Inferior parietal cortex (tissue), 1 donor: ENCODE measurements at regions not wholly inside any gene's neighbourhood (a gene's known extent, or its start where the extent isn't known, plus 50 kb on each side); places are given as distances from the start of the nearest gene placed in this dataset.
"Not testable (repeated sequence)": the region's sequence is repeated elsewhere in the genome, so short reads cannot be mapped to it uniquely, and the experiment has no call there.

Experiments
- DNase-seq: peaks from one replicate; pipeline ENCODE4 v3.0.0-alpha.2; 2016; ENCODE audit errors: extremely low spot score

DNA sequence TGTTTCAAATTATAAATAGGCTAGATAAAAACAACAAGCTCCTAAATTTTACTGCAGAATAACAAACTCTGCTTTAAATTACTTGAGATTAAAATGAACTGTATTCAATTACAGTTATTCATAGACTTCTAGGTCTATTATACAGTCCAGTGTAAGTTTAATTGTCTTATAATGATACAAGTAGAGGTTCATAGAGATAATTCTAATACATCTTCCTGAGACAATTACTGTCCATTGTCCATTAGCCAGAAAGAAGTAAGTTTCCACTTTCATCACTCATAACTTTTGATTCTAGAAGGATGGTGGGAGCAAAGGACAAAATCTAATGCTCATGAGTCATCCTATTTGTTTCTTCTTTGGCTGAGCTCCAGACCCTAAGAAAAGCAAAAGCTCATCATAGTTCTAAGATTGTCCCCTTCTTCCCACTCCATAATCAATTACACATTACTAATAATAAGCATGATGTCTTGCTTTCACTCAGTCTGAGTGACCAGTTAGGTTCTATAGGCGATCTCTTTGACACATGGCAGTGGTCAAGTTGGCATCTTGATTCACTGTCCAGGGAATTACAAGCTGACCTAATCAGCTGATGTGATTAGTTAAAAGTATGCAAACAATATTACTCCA is 502.5 kb upstream of the IZUMO3 start:
- DNase-seq, result no peak

DNA sequence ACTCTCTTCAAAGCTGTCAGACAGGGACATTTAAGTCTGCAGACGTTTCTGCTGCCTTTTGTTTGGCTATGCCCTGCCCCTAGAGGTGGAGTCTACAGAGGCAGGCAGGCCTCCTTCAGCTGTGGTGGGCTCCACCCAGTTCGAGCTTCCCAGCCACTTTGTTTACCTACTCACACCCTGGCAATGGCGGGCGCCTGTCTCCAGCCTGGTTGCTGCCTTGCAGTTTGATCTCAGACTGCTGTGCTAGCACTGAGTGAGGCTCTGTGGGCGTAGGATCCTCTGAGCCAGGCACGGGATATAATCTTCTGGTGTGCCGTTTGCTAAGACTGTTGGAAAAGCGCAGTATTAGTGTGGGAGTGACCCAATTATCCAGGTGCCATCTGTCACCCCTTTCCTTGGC is 499.8 kb upstream of the IZUMO3 start:
- DNase-seq, result not testable (repeated sequence)

DNA sequence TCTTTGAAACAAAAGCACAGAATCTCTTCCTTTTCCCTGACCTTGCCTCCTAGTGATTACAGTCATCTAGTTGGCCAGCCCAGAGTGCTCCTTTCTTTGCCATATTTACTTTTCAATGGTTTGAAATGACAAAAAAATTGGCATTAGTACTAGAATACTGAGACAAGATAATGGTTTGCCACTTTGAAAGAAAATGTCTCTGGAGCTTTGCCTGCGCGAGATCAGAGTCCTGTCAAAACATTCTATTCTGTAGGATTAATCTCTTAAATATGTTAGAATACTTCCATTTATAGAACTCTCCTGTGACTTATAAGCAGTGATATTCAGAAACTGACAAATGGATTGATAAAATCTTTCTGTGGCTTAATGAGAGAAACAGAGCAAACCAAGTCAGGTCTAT is 484.0 kb upstream of the IZUMO3 start:
- DNase-seq, result no peak

DNA sequence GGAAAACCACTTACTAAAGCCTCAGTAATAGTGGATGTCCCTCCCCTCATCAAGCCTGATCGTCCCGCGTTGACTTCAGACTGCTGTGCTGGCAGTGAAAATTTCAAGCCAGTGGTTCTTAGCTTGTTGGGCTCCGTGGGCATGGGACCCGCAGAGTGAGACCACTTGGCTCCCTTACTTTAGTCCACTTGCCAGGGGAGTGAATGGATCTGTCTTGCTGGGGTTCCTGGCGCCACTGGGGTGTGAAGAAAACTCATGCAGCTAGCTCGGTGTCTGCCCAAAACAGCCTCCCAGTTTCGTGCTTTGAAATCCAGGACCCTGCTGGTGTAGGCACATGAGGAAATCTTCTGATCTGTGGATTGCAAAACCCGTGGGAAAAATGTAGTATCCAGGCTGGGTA is 480.0 kb upstream of the IZUMO3 start:
- no peak for DNase-seq

DNA sequence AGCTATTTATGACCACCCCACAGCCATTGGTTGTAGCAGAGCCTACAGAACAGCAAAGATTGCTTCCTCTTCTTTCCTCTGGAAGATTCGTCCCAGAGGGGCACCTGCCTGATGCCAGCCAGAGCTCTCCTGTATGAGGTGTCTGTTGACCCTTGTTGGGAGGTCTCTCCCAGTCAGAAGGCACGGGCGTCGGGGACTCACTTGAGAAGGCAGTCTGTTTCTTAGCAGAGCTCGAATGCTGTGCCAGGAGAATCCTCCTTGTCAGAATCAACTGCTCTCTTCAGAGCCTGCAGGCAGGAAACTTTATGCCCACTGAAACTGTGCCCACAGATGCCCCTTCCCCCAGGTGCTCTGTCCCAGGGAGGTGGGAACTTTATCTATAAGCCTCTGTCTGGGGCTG is 479.5 kb upstream of the IZUMO3 start:
- DNase-seq, result no peak

DNA sequence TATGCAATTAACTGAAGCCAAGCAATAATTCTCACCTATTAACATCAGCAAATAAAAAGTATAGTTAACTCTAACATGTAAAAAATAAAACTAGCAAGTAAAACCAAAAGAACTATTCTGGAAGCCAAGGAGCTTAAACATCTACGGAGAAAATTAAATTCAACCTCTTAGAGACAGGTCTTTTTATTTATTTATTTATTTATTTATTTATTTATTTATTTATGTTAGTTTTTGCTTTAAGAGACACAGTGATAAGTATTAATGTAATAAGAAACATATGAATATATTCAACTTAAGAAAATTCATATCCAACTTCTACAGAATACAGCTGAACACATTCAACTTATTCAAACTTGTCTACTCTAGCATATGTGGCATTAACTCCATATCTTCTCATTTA is 472.1 kb upstream of the IZUMO3 start:
- no peak for DNase-seq

DNA sequence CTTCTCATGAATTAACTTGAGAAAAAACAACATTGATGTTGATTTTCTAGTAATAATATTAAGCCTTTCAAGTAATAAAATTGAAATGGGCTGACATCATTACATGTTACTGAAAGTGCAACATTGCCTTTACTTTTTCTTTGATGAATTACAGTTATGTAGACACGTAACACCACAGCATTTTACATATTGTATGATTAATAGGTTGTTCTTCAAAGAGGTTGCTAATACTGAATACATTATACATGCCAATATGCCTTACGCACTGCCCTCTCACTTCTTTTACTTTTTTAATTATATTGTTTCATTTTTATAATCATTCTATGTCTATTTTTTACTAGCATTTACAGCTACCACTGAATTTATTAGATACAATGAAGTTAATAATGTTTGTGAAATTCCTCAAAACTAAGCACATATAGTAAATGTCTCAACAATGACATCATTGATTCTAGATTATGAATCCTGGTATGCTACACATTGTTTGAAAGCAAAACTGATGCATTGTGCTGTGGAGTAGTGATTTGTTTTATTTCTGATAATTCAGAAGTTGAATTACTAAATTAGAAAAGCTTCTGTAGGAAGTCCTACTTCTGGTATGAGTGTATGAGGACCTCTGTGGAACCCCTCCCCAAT is 464.4 kb upstream of the IZUMO3 start:
- DNase-seq, result no peak

DNA sequence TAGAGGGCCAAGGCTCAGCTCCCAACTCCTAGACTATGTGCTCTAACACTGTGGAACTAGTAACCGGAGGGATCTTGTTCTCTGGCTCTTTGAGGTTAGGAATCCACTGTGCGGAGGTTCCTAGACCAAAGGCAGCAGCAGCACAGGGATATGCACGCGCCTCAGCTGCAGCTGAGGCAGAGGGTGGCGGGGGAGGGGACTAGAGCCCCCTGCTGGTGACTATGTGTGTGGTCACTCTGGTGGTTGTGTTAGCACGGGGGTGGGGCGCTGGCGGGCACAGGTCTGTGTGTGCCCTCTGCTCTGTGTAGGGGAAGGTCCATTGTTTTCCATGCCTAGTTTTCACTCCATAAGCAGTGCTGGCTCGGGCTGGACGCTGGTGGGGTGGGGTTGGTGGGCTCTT is 458.0 kb upstream of the IZUMO3 start:
- no peak for DNase-seq

DNA sequence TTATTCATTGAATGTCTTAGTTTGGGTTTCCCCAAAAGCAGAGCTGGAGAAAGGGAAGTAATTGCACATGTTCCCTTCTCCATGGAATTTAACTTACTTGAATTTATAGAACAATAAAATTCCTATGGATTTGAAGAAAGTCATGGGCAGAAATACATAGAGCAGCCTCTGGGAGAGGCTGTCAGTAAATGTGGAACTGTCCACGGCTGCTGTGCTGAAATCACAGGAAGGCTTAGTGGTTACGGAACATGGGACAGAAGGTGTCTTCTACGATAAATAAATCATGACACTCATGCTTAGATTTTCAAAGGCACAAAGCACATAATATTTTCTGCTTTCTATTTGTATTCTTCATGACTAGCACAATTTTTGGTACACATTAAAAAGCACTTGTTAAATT is 440.6 kb upstream of the IZUMO3 start:
- no peak for DNase-seq

DNA sequence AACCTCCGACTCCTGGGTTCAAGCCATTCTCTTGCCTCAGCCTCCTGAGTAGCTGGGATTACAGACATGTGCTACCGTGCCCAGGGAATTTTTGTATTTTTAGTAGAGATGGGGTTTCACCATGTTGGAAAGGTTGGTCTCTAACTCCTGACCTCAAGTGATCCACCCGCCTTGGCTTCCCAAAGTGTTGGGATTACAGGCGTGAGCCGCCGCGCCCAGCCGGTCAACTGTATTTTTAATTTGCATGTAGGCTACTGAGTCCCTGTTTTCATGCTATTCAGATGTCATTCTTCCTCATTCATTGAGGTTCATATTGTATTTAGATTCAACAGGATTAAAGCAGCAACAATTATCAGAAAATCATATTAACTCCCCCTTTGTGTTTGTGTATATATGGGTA is 425.1 kb upstream of the IZUMO3 start:
- not testable (repeated sequence) for DNase-seq

DNA sequence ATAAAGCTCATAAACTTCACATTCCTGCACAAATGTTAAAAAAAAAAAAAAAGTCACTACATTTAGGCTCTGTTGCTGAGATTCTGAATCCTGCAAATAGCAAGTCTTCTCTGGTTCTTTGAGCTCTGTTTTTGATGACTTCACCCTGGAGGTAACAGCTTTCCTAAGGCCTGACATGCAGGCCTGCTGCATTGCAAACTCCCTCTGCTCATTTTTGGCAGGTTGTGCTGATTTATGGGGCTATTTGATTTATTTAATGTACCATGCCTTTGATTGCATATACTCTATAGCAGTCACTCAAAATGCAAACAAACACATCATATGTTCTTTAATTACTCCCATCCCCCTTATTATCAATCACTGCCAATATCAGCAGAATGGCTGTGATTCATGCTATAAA is 416.1 kb upstream of the IZUMO3 start:
- DNase-seq, result no peak

DNA sequence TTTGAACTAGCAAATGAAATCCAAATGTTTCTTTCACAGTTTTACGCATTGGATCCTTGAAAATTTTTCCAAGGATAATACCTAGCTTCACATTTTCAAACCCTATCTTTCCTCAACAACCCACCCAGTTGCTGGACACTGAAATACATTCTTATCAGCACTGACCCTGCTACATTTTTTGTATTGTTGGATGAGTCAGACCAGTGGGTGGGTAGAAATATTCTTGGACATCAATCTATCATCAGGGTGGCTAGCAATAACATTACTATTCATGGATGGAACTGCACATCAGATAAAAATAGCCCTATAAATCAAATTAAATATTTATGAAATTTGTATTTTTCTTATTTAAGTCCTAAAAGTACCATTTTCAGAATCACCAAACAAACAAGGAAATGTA is 407.4 kb upstream of the IZUMO3 start:
- no peak for DNase-seq

DNA sequence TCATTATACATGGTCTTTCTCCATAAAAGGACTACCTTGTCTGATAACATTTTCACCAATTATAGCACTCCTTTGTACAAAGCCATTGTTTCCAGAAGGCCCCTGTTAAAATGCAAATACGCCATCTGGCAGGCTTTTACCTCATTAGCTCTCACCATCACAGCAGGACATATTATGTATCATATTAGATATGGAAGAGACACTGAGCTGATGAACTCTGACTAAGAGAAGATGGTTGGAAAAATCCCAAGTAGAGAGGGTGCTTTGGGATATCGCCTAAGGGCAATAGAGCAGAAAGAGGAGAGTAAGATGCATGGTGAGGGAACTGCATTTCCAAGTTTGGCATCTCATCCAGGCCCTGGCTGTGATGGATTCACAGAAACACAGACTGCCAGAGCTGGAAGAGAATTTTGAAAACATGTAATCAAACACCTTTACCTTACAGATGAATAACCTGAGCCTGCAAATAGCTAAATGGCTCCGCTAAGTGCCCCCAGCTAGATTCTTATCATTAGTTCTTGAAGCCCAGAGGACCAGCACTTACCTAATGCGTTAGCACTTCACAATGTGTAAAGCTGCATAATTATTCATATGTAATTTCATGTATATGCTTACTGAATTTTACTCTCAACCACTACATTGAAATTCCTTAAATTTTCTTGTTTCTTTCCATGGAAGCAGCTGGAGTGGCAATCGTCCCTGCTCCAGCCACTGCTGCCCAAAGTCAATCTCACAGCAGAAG is 393.6 kb upstream of the IZUMO3 start:
- no peak for DNase-seq

DNA sequence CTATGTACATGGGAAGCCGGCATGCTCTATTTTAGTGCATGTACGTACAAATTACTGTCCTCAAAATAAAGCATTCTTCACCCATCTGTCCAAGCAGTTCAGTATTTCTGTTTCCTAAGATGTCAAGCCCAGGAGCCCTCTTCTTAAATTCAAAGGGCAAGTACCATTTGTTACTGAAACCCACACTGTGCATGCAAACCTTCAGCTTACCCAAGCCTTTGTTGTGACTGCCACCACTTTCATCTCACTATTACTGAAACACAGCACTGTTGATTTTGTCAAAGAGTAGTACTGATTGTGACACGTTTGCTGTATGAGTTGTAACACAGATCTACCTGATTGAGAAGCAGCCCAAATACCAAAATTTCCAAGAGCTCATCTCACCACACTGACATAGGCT is 390.4 kb upstream of the IZUMO3 start:
- no peak for DNase-seq

DNA sequence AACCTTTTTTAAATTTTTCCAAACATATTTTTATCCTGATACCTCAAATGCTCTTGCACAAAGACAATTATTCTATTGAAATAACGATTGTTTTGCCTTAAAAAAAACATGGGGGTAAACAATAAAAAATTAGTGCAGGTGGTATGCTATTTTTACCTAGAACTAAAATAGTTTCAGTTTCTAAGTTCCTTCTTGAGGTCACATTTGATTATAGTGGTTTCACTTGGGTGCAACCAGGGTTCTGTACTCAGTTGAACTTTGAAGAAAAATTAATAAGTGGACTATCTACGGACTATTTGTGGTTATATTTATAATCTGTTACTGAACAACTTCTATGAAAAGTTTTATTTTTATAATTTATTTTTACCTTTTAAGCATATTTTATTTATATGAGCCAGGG is 387.1 kb upstream of the IZUMO3 start:
- DNase-seq, result no peak

DNA sequence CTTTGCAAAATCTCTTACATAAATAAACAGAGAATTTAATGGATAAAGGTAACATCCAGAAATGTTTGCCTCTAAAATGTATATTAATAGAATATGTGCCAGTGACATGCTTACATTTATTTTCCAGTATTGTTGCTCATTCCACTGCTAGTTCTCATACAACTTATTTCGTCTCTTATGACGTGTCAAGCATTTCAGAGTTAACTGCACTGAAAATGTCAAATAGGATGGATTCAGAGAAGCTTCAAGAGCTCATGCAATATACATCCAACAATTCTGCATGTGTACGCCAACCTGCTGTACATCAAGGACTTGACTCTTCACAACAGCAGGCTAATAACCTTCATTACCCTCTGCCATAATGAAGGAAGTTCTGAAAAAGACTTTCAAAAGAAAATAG is 386.2 kb upstream of the IZUMO3 start:
- no peak for DNase-seq

DNA sequence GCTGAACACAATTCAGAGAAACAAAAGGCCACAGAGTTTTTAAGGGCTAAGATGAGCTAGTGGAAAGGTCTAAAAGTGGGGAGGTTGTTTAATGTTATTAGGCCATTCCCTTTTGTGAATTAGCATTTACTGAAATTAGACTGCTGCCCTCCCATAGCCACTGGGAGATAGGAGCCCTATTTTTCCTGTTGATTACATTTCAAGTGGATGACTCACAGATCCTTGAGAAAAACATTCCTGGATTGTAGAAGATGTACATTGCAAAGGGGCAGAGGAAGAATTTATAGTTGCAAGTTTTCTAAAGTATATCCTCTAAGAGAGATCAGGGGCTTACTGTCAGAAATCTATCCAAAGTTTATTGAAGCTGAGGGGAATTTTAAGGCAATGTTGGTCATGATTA is 367.1 kb upstream of the IZUMO3 start:
- no peak for DNase-seq

DNA sequence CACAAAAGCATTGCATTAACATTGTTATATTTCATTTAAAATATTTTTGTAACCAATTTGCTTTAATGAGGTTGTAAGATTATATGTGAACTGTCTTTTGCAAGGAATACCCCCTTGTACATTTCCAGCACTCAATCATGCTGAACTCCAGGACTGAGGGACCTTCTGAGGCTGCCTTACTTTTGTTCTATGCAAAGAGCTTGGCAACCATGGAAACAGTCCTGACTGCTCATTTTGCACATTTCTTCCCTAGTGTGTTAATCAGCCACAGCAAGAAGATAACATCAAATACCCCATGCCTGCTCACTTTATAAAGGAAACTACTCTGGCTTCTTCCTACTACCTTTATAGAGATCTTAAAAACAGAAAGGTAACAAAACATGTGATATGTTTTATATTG is 355.6 kb upstream of the IZUMO3 start:
- no peak for DNase-seq

DNA sequence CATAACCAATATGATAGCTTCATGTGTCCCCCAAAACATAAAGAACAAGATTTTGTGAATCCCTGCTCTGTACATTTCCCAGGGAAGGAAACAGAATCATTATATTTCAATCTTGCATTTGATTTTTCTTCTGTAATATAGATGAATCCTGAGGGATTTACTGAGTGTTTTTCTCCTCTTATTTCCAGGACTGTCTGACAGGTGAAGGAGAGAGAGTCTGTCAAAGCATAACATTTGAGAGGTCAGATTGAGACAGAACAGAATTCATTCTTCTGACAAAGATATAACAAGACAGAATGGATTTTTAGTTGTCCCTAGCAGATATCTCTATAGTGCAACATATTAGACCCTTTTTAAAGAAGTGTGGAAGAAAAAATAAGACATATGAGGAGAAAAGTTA is 354.5 kb upstream of the IZUMO3 start:
- DNase-seq, result no peak

DNA sequence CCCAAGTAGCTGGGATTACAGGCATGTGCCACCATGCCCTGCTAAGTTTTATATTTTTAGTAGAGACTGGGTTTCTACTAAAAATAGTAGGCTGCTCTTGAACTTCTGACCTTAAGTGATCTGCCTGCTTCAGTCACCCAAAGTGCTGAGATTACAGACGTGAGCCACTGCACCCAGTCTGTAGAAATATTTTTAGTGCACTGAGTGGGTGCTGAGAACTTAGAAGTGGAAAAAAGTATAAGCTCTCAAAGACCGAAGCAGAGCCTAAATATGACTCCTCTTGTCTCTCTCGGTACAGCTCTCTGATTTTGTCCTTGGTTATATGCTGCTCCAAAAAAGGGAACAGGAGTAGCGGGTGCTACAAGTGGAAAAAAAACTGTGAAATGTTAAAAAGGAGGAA is 353.8 kb upstream of the IZUMO3 start:
- no peak for DNase-seq

DNA sequence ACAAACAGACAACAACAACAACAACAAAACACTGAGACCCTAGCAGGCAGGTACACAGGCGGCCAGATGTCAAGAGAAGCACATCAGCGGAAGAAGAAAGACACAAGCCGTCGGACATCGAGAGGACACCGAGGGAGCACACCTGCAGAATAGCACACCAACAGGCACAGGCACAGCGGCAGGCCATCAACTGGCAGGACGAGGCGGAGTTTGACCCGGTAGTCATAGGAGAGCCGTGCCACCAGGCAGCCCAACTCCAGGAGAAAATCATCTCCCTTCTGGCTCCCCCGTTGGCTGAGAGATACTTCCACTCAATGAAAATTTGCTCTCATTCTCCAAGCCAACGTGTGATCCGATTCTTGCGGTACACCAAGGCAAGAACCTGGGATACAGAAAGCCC is 352.1 kb upstream of the IZUMO3 start:
- DNase-seq, result no peak

DNA sequence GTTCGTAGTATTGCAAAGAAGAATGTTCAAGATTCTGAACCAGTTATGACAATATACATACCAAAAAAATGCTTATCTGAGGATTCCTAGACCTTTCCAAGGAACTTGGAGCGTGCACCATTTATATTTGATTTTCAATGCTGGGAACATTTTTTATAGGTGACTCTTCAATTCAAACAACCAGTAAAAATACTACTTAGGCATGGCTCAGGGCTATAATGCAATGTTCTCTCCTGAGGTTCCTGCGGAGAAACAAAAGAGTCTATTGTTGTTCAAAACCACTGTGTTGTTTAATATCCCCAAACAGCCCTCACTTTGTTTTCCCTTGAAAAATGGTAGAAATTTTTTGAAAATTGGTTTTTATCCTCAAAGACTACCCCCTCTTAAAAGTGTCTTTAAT is 335.7 kb upstream of the IZUMO3 start:
- DNase-seq, result no peak

DNA sequence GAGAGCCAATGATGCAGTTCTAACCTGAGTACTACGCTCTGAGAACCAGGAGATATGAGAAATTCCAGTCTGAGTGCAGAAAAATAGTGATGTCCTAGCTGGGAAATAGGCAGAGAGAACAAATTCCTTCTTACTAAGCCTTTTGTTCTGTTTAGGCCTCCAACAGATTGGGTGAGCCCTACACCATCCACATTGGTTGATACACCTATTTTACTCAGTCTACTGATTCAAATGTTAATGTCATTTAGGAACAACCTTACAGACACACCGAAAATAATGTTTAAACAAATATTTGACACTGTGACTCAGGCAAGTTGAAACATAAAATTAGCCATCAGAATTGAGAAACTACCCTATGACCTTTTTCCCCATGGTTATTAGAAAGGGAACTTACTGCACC is 333.9 kb upstream of the IZUMO3 start:
- no peak for DNase-seq
